DND-41 (cell line): ENCODE measurements at regions not wholly inside any gene's neighbourhood (a gene's known extent, or its start where the extent isn't known, plus 50 kb on each side); places are given as distances from the start of the nearest gene placed in this dataset.

Experiments
- ATAC-seq: fragments of 200-7000 bp; cut with Tn5 transposase; 3 replicates; pipeline ENCODE4 v1.9.1; 2021; ENCODE audit warnings: low read depth; ENCODE audit not compliant: insufficient read depth
- DNase-seq: peaks from one replicate; pipeline ENCODE4 v3.0.0-alpha.2; 2020
- H2AFZ ChIP-seq: 2 replicates; pipeline ENCODE4 v1.6.0; 2012; ENCODE audit warnings: low read depth, low read length
- H3K27ac ChIP-seq: 2 replicates; pipeline ENCODE4 v1.5.1; 2012; ENCODE audit warnings: low read length, inconsistent platforms
- H3K27me3 ChIP-seq: fragments of 200-600 bp; sonication (generic); 2 replicates; pipeline ENCODE4 v1.6.0; 2012; ENCODE audit warnings: low read length, mild to moderate bottlenecking, inconsistent platforms; ENCODE audit not compliant: insufficient read depth, poor library complexity
- H3K36me3 ChIP-seq: 2 replicates; pipeline ENCODE4 v1.5.1; 2012; ENCODE audit warnings: low read length, inconsistent platforms; ENCODE audit not compliant: insufficient read depth
- H3K4me1 ChIP-seq: 2 replicates; pipeline ENCODE4 v1.5.1; 2012; ENCODE audit warnings: mild to moderate bottlenecking, low read length; ENCODE audit not compliant: insufficient read depth
- H3K4me2 ChIP-seq: 2 replicates; pipeline ENCODE4 v1.6.0; 2012; ENCODE audit warnings: mild to moderate bottlenecking, moderate library complexity, low read length, inconsistent platforms; ENCODE audit not compliant: insufficient read depth
- H3K4me3 ChIP-seq, 2 experiments: fragments of 200-600 bp in 1 of 2; shearing (Covaris generic) in 1 of 2; 2 replicates each; pipeline ENCODE4 v1.5.1; 2012 to 2016; ENCODE audit warnings: inconsistent platforms in 2 of 2, low read length in 2 of 2, mild to moderate bottlenecking in 2 of 2, low read depth in 1 of 2, moderate library complexity in 1 of 2
- H3K79me2 ChIP-seq: 2 replicates; pipeline ENCODE4 v1.6.0; 2012; ENCODE audit warnings: low read length, inconsistent platforms; ENCODE audit not compliant: insufficient read depth
- H3K9ac ChIP-seq: 2 replicates; pipeline ENCODE4 v1.6.0; 2012; ENCODE audit warnings: low read depth, mild to moderate bottlenecking, inconsistent platforms, low read length, moderate library complexity
- H3K9me3 ChIP-seq: 2 replicates; pipeline ENCODE4 v1.5.1; 2012; ENCODE audit warnings: low read length, moderate library complexity, mild to moderate bottlenecking, inconsistent platforms; ENCODE audit not compliant: insufficient read depth, severe bottlenecking
- H4K20me1 ChIP-seq: 2 replicates; pipeline ENCODE4 v1.6.0; 2012; ENCODE audit warnings: low read length; ENCODE audit not compliant: insufficient read depth
- CTCF ChIP-seq: IDR thresholded peaks from 2 replicates; pipeline ENCODE4 v1.5.1; 2012; ENCODE audit warnings: borderline replicate concordance, low read length, moderate library complexity, mild to moderate bottlenecking; ENCODE audit not compliant: poor library complexity, severe bottlenecking; ENCODE audit errors: extremely low read depth
- EZH2 ChIP-seq: IDR thresholded peaks from 3 replicates; pipeline ENCODE4 v1.6.1; 2012; ENCODE audit warnings: borderline replicate concordance, low read depth, mild to moderate bottlenecking, moderate library complexity, low read length, inconsistent platforms; ENCODE audit not compliant: severe bottlenecking

- no peak overlapping the region for H3K4me2 ChIP-seq
- no peaks in the 10 kb centered on the region for H3K36me3 ChIP-seq
- peaks cover 7% of the 10 kb centered on the region for H3K27me3 ChIP-seq
- H3K79me2 ChIP-seq: no peaks in the 10 kb centered on the region
- no peaks in the 10 kb centered on the region for H3K4me1 ChIP-seq
- DNase-seq (no peak), ATAC-seq (no peak)
- no peak overlapping the region for H3K9ac ChIP-seq
- no peak for TF ChIP-seq EZH2
- TF ChIP-seq CTCF: no peak
- no peak overlapping the region for H3K4me3 ChIP-seq
- H2AFZ ChIP-seq: no peak overlapping the region
- H3K27ac ChIP-seq: no peak overlapping the region
- no peaks in the 10 kb centered on the region for H3K9me3 ChIP-seq
- H4K20me1 ChIP-seq: no peaks in the 10 kb centered on the region
Measured at GRCh38 chr10:35716776-35717175, 74.7 kb upstream of the FZD8 start.

- peaks cover 4% of the 10 kb centered on the region for H3K27me3 ChIP-seq
- H3K9ac ChIP-seq: no peak overlapping the region
- H2AFZ ChIP-seq: no peak overlapping the region
- H3K36me3 ChIP-seq: no peaks in the 10 kb centered on the region
- no peak overlapping the region for H3K4me2 ChIP-seq
- H3K4me1 ChIP-seq: no peaks in the 10 kb centered on the region
- no peaks in the 10 kb centered on the region for H3K79me2 ChIP-seq
- TF ChIP-seq EZH2: no peak
- TF ChIP-seq CTCF: no peak
- no peak for ATAC-seq
- H3K9me3 ChIP-seq: no peaks in the 10 kb centered on the region
- H3K27ac ChIP-seq: no peak overlapping the region
- H3K4me3 ChIP-seq: no peak overlapping the region
- no peak for DNase-seq
- H4K20me1 ChIP-seq: no peaks in the 10 kb centered on the region
Measured at GRCh38 chr10:35712486-35712885, 70.4 kb upstream of the FZD8 start.

- Histone ChIP-seq H3K36me3 (no peaks in the 10 kb centered on the region), H3K4me3 (no peak overlapping the region), H3K9ac (no peak overlapping the region), H3K79me2 (no peaks in the 10 kb centered on the region), H3K4me2 (no peak overlapping the region), H2AFZ (no peak overlapping the region), H3K27ac (no peak overlapping the region), H3K4me1 (no peaks in the 10 kb centered on the region), H3K27me3 (peaks cover 4% of the 10 kb centered on the region), H3K9me3 (no peaks in the 10 kb centered on the region), H4K20me1 (no peaks in the 10 kb centered on the region)
- no peak for DNase-seq
- ATAC-seq: no peak
- no peak for TF ChIP-seq CTCF
- no peak for TF ChIP-seq EZH2
Measured at GRCh38 chr10:35711615-35712411, 69.7 kb upstream of the FZD8 start.
